EH (cell line): ENCODE measurements at regions not wholly inside any gene's neighbourhood (a gene's known extent, or its start where the extent isn't known, plus 50 kb on each side); places are given as distances from the start of the nearest gene placed in this dataset.
"Not testable (repeated sequence)": the region's sequence is repeated elsewhere in the genome, so short reads cannot be mapped to it uniquely, and the experiment has no call there.

Source experiments
- DNase-seq: peaks from one replicate; pipeline ENCODE4 v3.0.0-alpha.2; 2015; ENCODE audit warnings: low read depth

GRCh38 chr3:177852001-177852807, 654.9 kb upstream of the TBL1XR1 start:
- DNase-seq: peak; percentile 29

DNA sequence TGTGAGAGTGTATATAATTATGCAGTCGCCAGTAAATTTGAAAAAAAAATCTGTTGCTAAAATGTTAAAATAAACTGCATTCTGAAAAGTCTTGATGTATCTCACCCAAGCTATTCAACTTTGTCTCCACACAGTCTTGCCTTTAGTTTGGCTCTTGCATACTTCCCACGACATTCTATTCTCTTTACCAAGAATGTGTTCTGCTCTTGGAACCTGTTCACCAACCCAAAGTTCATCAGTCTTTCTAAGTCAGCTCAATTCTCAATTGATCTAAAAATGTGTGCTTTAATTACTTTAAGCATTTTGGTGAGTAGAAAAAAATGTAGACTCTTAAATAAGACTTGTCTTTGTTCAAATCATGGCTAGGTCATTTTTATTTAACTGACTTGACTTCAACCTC, 657.7 kb upstream of the TBL1XR1 start:
- peak; percentile 23 for DNase-seq

DNA sequence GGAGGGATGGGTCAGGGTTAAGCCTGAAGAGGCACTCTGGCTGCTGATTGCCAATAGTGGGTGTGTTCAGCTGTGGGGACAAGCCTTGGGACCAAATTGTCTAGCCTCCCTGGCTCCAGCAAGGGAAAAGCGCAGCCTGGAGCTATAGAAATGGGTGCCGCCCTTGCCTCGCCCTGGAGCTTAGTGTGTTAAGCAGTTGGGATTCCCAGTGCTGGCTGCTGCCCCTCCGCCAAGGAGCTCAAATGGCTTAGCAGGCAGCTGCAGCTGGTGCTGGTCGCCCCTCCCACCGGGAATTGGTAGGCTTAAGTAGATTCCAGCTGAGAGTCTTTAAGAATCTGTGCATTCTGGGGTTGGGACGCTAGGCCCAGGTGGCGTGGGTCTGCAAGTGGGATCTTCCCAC, 662.9 kb upstream of the TBL1XR1 start:
- no peak for DNase-seq

DNA sequence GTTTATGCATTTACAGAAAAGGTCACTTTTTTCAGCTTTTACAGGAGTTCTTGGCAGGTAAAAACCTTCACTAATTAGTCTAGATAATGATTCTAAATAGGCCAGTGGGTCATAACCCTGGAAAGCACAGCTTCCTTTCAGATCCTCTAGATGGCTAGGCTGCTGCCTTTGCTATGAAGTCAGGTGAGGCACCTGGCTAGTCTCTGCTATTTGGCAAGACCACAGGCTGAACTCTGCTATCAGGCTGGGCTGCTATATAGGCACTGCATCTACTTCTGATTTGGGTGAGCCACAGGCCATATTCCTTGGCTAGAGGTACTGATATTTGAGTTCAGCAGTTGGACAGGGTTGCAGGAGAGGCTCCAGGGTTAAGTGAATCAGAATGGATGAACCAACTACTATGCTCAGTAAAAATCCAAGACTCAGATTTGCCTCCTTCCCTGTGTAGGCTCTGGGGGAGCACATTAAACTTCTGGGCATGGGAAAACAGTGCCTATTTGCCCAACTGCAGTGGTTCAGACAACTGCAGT, 665.7 kb upstream of the TBL1XR1 start:
- DNase-seq: no peak

- DNase-seq: not testable (repeated sequence)
Measured at GRCh38 chr3:177871267-177871666, 665.0 kb upstream of the KCNMB2 start.

DNA sequence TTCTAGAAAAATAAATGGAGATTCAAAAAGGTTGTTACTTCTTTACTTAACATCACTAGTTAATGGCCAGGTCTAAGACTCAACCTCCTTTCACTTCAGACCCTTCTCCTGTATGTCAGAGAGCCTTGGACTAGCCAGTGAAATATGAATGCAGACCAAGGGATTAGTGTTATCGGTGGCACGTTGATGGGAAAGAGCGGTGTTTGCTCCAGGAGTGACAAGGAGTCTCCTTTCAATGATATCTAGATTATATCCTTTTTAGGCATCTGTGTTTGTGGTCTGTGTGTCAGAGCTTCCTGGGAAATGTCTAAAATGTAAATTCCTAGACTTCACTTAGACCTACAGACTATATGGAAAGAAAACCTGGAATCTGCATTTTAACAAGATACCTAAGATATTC, 658.0 kb upstream of the KCNMB2 start:
- DNase-seq: peak; percentile 42

DNA sequence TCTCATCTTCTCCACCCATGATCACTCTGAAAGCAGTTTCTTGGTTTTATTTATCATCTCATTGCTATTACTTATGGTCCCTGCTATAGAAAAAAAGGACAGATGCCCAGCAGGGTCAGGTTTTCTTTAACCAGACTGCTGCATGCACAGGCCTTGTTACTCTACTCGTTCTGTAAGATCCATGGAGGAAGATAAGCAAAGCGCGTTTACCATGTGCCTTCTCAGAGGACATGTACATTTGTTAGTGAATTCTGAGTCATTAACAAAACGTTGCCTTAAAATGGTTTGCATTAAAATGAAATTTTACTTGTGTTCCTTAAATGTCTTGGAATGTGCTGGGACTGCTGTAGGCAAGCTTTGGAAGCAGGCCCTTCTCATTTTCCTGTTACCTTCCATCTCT, 657.3 kb upstream of the KCNMB2 start:
- DNase-seq: peak; percentile 27

DNA sequence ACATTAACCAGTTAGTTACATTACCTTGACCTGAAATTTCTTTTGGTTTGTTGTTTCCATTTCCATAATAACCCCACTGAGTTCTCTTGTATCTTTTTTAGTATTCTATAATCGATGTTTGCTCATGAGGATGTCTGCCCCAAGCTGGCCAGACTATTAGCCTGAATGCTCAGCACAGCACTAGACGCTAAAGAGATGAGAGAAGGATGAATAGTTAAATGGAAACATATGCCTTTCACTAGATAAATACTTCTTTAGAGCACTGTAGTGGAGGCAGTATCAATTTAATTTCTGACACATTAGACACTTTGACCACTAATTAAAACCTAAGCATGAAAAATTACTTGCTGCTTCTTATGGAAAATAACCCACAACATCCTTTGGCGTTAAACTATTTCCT, 654.9 kb upstream of the KCNMB2 start:
- no peak for DNase-seq

GRCh38 chr3:177882124-177882648, 654.0 kb upstream of the KCNMB2 start:
- no peak for DNase-seq

- no peak for DNase-seq
Measured at GRCh38 chr3:177883091-177883490, 653.1 kb upstream of the KCNMB2 start.

GRCh38 chr3:177883957-177884356, 652.3 kb upstream of the KCNMB2 start:
- no peak for DNase-seq

DNA sequence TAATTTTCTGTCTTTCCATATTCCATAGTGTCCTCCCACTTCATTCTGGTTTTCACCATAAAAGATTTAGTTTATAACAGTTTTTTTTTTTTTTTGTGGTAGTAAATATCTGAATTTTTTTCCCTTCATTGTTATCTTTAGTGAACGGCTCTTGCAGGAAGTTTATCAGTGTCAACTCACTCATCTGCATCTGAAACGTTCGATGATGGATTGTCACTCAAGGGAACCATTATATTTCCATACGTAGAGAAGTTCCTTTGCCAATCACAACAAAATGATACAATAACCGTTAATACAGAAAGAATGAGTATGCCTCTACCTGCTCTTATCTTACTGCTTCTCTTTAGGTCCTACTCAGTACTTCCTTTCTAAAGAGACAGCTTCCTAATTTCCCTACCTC, 651.2 kb upstream of the KCNMB2 start:
- DNase-seq: no peak

DNA sequence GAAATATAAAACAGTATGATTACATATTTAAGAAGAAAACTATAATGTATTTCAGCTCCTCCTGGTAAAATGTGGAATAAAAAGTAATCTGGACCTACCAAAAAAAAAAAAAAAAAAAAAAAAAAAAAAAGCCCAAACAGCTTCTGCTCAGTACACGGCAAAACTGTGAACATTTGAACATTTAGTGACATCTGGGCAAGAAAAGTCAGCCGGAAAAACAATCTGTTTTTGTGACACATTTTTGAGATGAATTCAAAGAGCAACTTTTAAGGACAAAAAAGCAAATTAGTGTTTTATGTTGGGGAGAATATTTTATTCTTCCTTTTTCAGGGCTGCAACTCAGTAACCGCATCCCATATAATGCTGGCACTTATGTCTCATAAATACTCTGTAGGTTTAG, 649.7 kb upstream of the KCNMB2 start:
- DNase-seq: no peak

GRCh38 chr3:177887475-177887874, 648.8 kb upstream of the KCNMB2 start:
- DNase-seq: no peak

DNA sequence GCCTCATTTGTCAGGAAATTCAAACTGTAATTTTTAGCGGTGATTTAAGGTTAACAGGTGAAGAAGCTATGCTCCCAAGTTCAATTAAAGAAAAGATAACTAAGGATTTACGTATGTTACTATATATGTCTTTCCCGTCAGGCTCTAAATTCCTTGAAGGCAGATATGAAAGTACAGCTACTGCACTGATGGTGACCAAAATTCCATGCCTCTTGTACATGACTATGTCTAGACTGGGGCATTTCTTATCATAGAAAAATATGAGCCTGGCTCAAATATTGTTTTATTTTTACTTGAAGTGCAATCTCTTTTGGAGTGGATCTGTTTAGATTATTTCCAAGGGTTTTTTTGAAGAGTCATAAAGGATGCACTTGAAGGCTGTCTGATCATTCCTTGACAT, 647.1 kb upstream of the KCNMB2 start:
- no peak for DNase-seq

DNA sequence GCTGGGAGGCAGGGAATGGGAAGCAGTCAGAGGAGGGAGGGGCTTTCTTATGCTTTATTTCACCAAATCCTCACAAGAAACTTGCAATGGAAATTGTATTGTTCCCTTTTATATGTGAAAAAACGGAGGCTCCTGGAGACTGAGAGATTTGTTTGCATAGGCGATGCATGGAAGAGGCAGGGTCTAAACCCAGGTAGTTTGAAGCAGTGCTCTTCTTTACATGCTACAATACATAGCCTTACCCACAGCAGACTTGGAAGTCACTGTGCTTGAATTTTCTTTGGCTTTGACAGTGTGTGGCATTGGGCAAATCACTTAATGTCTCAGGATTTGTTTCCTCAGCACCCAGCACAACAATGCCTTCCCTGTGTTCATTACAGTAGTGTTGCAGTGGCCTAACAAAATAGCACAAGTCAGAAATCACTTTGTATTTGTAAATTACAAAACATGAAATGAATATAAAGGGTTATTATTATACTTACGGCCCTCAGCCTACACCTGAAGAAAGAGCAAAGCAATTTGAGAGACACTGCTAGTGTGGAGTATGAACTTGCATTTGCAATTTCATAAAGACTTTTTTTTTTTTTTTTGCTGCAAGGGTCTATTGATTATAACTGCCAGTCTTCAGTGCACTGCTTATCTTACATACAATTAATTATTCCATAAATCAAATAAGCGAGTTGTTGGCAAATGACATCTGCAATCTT, 646.4 kb upstream of the KCNMB2 start:
- DNase-seq: no peak

GRCh38 chr3:177890359-177890683, 645.9 kb upstream of the KCNMB2 start:
- no peak for DNase-seq

- not testable (repeated sequence) for DNase-seq
Measured at GRCh38 chr3:177891569-177891968, 644.7 kb upstream of the KCNMB2 start.

DNA sequence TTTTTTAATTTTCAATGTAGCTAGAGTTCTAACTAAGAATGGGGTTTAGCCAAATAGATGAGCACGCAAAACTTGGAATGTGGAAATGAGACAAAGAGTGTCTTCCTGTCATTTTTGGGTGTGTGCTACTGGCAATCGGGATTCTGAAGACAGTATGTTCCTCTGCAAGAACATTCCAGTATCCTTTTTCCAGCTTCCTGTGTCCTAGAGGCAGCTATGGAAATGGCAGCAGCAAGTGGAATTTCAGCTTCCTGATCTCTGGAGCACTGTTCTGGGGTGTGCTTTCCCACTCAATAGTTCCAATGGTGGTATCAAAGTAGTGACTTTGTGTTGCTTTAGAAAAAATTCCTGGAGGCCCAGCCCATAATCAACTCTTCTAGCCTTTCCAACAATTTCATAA, 642.9 kb upstream of the KCNMB2 start:
- DNase-seq: peak; percentile 50

DNA sequence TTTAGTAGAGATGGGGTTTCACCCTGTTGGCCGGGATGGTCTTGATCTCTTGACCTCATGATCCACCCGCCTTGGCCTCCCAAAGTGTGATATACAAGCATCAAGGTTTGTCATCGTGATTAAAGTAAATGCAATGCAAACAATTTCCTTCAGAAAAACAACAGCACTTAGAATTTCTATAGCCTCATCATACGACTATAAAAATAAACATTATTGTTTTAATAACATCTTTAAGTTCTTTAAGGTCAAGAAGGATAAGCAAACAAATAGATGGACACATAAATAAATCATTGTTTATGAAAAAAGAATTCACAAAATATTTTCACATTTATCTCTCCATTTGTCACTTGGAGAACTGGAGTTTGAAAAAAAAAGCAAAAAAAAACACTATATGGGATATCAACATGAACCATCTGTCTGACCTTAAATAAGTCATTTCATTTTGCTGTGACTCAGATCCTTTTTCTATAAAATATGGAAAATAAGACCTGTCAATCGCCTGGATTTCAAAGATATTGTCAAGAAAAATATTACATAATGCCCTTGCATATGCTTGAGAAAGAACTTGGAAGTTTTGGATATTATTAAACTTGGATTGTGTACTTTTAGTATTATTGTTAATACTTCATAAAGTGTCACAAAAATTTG, 642.0 kb upstream of the KCNMB2 start:
- DNase-seq: peak; percentile 35

- DNase-seq: no peak
Measured at GRCh38 chr3:177898185-177898584, 638.1 kb upstream of the KCNMB2 start.

DNA sequence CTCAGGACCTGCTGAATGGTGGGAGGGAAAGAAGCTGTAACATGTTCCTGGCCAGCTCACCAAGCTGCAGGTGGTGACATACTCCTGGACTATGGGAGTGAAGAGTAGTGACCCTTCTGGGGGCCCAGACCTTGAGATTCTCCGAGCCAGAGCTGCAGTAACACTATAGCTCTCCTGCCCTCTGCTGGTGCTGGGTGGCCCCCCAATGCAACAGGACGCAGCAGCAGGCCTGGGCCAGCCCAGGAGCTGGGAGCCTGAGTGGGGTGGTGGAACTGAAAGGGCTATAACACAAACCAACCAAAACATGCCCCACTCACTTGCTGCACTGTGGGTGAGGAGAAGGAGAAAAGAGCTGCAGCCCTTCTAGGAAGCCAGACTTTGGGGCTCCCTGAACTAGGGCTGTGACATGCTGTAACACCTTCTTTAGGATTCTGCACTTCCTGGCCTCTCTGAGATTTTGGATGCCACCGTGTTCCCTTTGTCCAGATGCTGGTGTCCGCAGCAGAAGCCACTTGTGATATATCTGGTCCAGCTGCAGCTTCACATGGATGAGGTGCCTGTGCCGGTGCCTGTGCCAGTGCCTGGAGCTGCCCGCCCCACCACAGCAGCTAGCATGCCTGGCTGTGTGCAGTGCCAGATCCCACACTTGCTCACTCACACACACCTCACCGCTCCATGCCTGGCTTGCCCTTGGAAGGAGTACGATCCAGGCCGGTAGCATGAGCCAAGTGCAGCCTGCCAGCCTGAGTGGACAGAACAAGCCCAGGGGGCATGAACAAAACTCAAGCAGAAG, 636.8 kb upstream of the KCNMB2 start:
- DNase-seq: no peak
